HG02798 (cell line): ENCODE measurements at regions not wholly inside any gene's neighbourhood (a gene's known extent, or its start where the extent isn't known, plus 50 kb on each side); places are given as distances from the start of the nearest gene placed in this dataset.

ENCODE experiments used
- ATAC-seq: cut with Tn5 transposase; IDR thresholded peaks from one replicate; pipeline ENCODE4 v1.9.1; 2021; ENCODE audit warnings: mild to moderate bottlenecking; ENCODE audit not compliant: unreplicated experiment, poor library complexity

DNA sequence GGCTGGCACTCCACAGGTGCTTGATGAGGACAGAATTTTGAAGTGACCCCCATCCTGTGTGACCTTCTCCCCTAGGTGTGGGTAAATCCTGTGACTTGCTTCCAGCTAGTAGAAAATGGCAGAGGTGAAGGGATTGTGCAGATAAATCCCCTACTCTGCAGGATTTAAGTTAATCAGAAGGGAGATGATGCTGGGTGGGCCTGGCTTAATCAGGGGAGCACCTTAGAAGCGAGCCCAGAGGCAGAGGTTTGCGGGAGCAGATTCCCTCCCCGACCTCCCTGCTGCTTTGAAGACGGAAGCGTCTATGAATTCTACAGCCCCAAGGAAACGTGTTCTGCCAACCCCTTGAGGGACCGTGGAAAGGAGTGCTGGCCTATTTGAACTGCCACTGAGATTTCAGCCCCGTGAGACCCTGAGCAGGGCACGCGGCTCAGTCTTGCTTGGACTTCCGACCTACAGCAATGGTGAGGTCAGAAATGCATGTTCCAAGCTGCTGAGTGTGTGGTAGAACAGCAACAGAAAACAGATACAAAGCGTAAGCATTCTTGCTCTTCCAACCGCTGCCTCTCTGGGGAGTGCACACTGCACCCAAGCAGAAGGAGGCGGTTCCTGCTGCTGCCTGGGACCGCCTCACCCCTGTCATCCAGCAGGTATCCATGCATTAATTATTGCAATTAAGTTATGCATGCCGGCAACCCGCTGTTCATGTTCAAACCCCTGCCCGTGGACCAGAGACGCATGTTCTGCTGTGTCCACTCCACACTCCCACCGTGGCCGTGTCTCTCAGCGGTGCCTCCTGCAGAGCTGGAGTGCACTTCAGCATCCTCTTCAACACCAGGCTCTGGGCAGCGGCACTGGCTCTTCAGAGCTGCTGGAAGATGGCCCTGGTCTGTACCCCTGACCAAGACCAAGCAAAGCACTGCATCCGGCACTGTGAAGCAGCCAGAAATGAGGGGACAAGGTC lies 54.6 kb upstream of the RXRA start:
- ATAC-seq: no peak

DNA sequence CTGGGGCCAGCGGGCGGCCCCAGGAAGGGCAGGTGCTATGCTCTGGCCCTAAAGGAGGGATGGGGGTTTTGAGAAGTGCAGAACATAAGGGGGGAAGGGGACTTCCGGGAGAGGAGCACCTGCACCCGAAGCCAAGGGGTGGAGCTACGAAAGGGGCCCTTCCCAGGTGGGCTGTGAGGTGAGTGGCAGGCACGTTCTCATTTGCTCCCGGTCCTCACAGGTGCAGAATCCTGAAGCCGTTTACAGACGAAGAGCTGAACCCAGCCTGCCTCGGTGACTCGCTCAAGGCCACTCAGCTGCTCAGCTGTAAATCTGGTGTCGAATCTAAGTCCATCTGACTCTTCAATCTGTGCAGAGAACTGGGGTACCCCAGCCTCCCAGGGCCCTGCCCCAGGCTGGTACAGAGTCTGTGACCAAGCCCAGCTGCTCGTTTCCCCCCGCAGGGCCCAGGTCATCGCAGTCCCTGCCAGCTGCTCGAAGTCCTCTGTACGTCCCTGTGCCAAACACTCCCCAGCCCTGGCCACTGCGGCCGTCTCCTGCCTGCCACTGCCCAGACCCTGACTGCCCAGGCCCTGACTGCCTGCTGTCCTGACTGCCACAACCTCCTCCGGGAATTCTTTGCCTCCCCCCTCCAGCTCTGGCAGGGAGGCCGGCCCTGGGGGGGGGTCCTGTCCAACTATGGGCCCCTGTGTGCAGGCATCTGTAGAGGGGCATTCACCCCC lies 53.8 kb upstream of the RXRA start:
- no peak for ATAC-seq

DNA sequence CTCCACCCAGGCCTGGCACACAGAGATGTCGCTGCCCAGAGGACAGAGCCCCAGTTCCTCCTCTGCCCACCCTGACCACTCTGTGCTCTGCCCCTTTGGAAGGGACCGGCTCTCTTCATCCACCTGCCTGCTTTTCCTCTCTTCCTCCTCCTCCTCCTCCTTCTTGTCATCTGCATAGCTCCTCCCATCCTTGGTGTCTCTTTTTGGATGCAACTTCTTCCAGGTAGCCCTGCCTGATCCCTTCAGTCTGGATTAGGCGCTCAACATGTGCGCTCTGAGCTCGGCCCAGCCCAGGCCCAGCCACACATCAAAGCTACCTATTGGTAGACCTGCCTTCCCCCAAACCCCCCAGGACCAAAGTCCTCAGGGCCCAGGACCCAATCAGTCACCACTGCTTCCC lies 52.6 kb upstream of the RXRA start:
- no peak for ATAC-seq

DNA sequence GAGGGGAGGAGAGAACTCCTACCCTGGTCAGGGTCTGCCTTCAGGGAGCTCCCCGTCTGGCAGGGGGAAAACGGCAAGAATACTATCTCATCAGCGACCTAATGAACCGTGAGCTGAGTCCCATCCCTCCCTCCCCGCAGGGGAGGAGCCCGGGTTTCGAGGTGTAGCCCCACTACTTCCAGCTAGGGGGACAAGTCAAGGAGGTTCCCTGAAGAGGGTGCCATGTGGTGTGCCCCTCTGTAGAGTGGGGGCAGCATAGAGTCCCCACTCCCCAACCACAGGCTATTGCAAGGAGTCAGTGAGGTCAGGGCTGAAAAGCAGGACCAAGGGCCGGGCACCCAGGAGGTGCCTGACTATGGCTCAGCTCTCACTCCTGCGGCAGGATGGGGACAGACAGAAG lies 50.9 kb upstream of the RXRA start:
- ATAC-seq: no peak

DNA sequence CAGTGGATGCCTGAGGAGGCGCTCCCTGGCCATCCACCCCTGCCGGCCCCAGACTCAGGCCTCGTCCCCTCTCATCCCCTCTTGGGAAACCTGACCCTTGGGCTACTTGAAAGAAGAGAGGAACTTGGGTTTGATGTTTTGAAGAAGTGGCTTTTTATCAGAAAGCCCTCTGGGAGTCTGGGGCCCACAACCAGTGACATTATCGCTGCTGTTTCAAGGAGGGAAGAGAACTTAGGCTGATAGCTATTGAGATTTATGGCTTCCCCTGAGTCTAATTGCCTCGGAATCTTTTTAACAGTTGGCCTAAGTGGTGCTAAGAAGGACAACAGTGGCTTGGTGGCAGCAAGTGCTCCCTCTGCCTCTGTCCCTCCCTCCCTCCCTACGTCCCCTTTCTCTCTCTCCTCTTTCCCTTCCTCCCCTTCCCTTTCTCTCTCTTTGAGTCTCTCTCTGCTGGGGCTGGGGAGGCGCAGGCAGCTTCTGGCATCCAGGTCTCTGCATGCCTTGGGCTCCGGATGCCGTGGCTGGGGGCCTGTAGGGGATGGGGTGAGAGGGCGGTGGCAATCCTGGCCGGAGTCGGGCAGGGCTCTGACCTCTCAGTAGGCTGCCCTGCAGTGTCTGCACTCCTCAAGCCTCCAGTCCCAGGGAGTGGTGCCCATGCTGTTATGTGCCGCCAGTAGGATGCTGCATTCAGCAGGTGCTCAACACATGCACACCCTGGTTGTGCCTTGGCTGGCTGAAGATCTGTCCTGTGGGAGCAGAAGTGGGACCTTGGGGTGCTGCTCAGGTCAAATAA lies 49.6 kb upstream of the RXRA start:
- ATAC-seq: no peak
